Smooth muscle cell (in vitro differentiated cells): ENCODE measurements at regions not wholly inside any gene's neighbourhood (a gene's known extent, or its start where the extent isn't known, plus 50 kb on each side); places are given as distances from the start of the nearest gene placed in this dataset.

ENCODE experiments used
- DNase-seq: peaks from one replicate; lab custom pipeline; 2025; ENCODE audit not compliant: unreplicated experiment; lab: John Stamatoyannopoulos, UW
- H2AFZ ChIP-seq: fragments of 200-600 bp; sonication (generic); 2 replicates; pipeline ENCODE4 v1.6.0; 2016; ENCODE audit warnings: antibody characterized with exemption, low read depth, mild to moderate bottlenecking
- H3F3A ChIP-seq: fragments of 200-600 bp; sonication (generic); 2 replicates; pipeline ENCODE4 v1.6.0; 2017; ENCODE audit warnings: antibody characterized with exemption, low read depth
- H3K27ac ChIP-seq: fragments of 200-600 bp; sonication (generic); 2 replicates; pipeline ENCODE4 v1.5.1; 2016; ENCODE audit warnings: low read depth, mild to moderate bottlenecking
- H3K27me3 ChIP-seq: fragments of 200-600 bp; sonication (generic); 2 replicates; pipeline ENCODE4 v1.6.1; 2016; ENCODE audit warnings: low read depth, mild to moderate bottlenecking
- H3K36me3 ChIP-seq: fragments of 200-600 bp; sonication (generic); 2 replicates; pipeline ENCODE4 v1.5.1; 2016; ENCODE audit warnings: low read depth
- H3K4me1 ChIP-seq: fragments of 200-600 bp; sonication (generic); 2 replicates; pipeline ENCODE4 v1.5.1; 2016; ENCODE audit warnings: low read depth
- H3K4me2 ChIP-seq: fragments of 200-600 bp; sonication (generic); 2 replicates; pipeline ENCODE4 v1.6.0; 2016; ENCODE audit warnings: mild to moderate bottlenecking
- H3K4me3 ChIP-seq: fragments of 200-600 bp; sonication (generic); 2 replicates; pipeline ENCODE4 v1.5.1; 2016; ENCODE audit warnings: mild to moderate bottlenecking
- H3K79me2 ChIP-seq: fragments of 200-600 bp; sonication (generic); 2 replicates; pipeline ENCODE4 v1.6.0; 2016; ENCODE audit warnings: low read depth, mild to moderate bottlenecking
- H3K9ac ChIP-seq: fragments of 200-600 bp; sonication (generic); 2 replicates; pipeline ENCODE4 v1.6.0; 2016; ENCODE audit warnings: low read depth
- H3K9me3 ChIP-seq: fragments of 200-600 bp; sonication (generic); replicated peaks from 2 replicates; pipeline ENCODE4 v1.5.1; 2016; ENCODE audit warnings: low read depth
- H4K20me1 ChIP-seq: fragments of 200-600 bp; sonication (generic); 2 replicates; pipeline ENCODE4 v1.6.0; 2016; ENCODE audit warnings: low read depth
- CTCF ChIP-seq: fragments of 200-600 bp; sonication (generic); IDR thresholded peaks from 2 replicates; pipeline ENCODE4 v1.5.1; 2017; ENCODE audit warnings: borderline replicate concordance, mild to moderate bottlenecking, antibody characterized with exemption; ENCODE audit not compliant: insufficient read depth, poor library complexity, severe bottlenecking
- WGBS: methylation state at CpG from one replicate; pipeline ENCODE4 v1.1.7; 2016; ENCODE audit warnings: low lambda C conversion rate; 5-methylcytosine and 5-hydroxymethylcytosine counted together

DNA sequence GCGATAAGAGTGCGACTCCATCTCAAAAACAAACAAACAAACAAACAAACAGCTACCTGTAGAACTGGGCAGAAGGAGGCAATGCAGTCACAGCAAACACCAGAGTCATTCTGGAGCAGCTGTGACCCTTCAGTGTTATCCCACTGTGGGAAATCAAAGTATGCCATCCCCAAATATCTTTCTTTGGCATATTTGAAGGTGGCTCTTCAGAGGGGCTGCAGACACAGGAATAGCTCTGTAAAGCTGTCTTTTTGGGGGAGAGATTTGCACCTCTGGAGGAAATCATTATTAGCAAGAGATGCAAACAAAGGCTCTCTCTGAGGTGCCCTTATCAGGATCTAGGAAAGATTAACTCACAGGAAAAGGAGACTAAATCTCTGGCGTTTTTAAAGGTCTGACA, 98.5 kb upstream of the XPO1 start:
- no peaks in the 10 kb centered on the region for H3K79me2 ChIP-seq
- WGBS, result 59% methylated on average over 3 of the region's 3 CpGs
- no peaks in the 10 kb centered on the region for H3K36me3 ChIP-seq
- H4K20me1 ChIP-seq, result no peaks in the 10 kb centered on the region
- H2AFZ ChIP-seq, result peak overlapping the region; percentile 45
- no peak overlapping the region for H3K9ac ChIP-seq
- no peak for TF ChIP-seq CTCF
- H3K4me1 ChIP-seq, result peaks cover 6% of the 10 kb centered on the region
- H3K27me3 ChIP-seq, result no peaks in the 10 kb centered on the region
- no peak overlapping the region for H3K27ac ChIP-seq
- no peak overlapping the region for H3K4me3 ChIP-seq
- DNase-seq, result no peak
- no peaks in the 10 kb centered on the region for H3K9me3 ChIP-seq
- H3K4me2 ChIP-seq, result no peak overlapping the region
- H3F3A ChIP-seq, result no peaks in the 10 kb centered on the region

DNA sequence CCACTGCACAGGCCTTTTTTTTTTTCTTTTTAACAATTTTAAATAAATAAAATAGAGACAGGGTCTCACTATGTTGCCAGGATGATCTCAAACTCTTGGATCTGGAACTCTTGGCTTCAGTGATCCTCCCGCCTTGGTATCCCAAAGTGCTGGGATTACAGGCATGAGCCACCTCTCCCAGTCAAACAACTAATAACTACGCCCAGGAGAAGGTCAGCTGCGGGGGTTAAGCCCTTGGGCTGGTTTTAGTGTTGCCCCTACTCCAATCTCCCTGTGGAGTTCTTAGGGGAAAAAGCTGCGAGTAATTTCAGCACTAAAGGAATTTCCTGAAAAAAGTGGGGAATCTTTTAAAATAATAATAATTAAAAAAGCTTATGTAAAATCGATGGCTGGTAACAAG, 96.4 kb upstream of the XPO1 start:
- H3K79me2 ChIP-seq, result no peaks in the 10 kb centered on the region
- no peaks in the 10 kb centered on the region for H3K9me3 ChIP-seq
- H3K36me3 ChIP-seq, result no peaks in the 10 kb centered on the region
- H3F3A ChIP-seq, result no peaks in the 10 kb centered on the region
- no peak overlapping the region for H3K27ac ChIP-seq
- DNase-seq, result no peak
- no peak overlapping the region for H2AFZ ChIP-seq
- no peak overlapping the region for H3K4me2 ChIP-seq
- H4K20me1 ChIP-seq, result no peaks in the 10 kb centered on the region
- WGBS, result 84% methylated on average over 5 of the region's 5 CpGs
- TF ChIP-seq CTCF, result no peak
- no peak overlapping the region for H3K9ac ChIP-seq
- peaks cover 6% of the 10 kb centered on the region for H3K4me1 ChIP-seq
- H3K4me3 ChIP-seq, result no peak overlapping the region
- H3K27me3 ChIP-seq, result no peaks in the 10 kb centered on the region

- H3K27ac ChIP-seq, result no peak overlapping the region
- H3F3A ChIP-seq, result no peaks in the 10 kb centered on the region
- no peak for DNase-seq
- 95% methylated on average over 2 of the region's 2 CpGs for WGBS
- no peaks in the 10 kb centered on the region for H3K9me3 ChIP-seq
- no peak overlapping the region for H3K4me3 ChIP-seq
- no peaks in the 10 kb centered on the region for H4K20me1 ChIP-seq
- H3K27me3 ChIP-seq, result no peaks in the 10 kb centered on the region
- H3K79me2 ChIP-seq, result no peaks in the 10 kb centered on the region
- peaks cover 6% of the 10 kb centered on the region for H3K4me1 ChIP-seq
- TF ChIP-seq CTCF, result peak; percentile 11
- H3K36me3 ChIP-seq, result no peaks in the 10 kb centered on the region
- H2AFZ ChIP-seq, result no peak overlapping the region
- no peak overlapping the region for H3K4me2 ChIP-seq
- no peak overlapping the region for H3K9ac ChIP-seq
Measured at GRCh38 chr2:61633250-61633649, 95.1 kb upstream of the XPO1 start.

DNA sequence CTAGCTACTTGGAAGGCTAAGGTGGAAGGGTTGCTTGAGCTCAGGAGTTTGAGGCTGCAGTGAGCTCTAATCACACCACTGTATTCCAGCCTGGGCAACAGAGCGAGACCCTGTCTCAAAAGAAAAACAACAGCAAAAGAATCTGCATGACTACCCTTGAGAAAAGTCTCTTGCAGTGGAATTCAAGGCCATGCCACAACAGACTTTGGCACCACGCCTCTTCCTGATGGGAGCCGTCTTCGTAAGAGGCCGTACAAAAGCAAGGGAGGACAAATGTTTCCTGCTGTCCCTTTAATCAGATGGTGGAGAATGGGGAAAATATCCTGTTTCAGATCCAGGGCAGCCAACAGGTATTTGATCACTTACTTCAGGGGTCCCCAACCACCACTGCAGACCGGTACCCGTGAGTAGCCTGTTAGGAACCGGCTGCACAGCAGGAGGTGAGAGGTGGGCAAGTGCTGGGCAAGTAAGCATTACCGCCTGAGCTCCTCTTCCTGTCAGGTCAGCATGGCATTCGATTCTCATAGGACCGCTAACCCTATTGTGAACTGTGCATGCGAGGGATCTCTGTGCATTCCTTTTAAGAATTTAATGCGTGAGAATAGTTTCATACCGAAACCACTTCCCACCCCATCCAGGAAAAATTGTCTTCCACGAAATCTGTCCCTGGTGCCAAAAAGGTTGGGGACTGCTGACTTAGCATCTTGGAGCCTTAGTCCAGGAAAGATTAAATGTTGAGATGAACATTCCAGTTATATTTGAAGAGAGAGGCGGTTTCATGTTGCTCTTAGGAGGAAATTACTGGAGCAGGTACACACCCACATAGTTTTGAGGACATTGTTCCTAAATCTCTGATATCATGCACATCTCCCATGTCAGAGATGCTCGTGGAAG, 94.4 kb upstream of the XPO1 start:
- Histone ChIP-seq H3K27me3 (no peaks in the 10 kb centered on the region), H3K27ac (no peak overlapping the region), H3K36me3 (no peaks in the 10 kb centered on the region), H3K4me2 (no peak overlapping the region), H3K9me3 (no peaks in the 10 kb centered on the region), H2AFZ (no peak overlapping the region), H3F3A (no peaks in the 10 kb centered on the region), H3K79me2 (no peaks in the 10 kb centered on the region), H3K4me3 (no peak overlapping the region), H3K4me1 (peaks cover 6% of the 10 kb centered on the region), H4K20me1 (no peaks in the 10 kb centered on the region), H3K9ac (no peak overlapping the region)
- no peak for DNase-seq
- WGBS, result 78% methylated on average over 17 of the region's 17 CpGs
- no peak for TF ChIP-seq CTCF
